Esophagus muscularis mucosa (tissue), 4 donors: ENCODE measurements at regions not wholly inside any gene's neighbourhood (a gene's known extent, or its start where the extent isn't known, plus 50 kb on each side); places are given as distances from the start of the nearest gene placed in this dataset.

Experiments
- DNase-seq: peaks from one replicate; pipeline ENCODE4 v3.0.0-alpha.2; 2017; ENCODE audit errors: extremely low spot score
- H3K27ac ChIP-seq, 4 donors: fragments of 200-600 bp; sonication (generic); replicated peaks in 1 of 4; 1 replicate in 3 of 4; 2 replicates in 1 of 4; pipeline ENCODE4 v1.5.1; 2016 to 2019; ENCODE audit warnings: mild to moderate bottlenecking in 1 of 4
- H3K27me3 ChIP-seq, 4 donors: fragments of 200-600 bp; sonication (generic); one replicate each; pipeline versions ENCODE4 v1.5.1 to v1.6.0; 2016 to 2019
- H3K36me3 ChIP-seq, 4 donors: fragments of 200-600 bp; sonication (generic); one replicate each; pipeline ENCODE4 v1.5.1; 2016 to 2019
- H3K4me1 ChIP-seq, 4 donors: fragments of 200-600 bp; sonication (generic); one replicate each; pipeline ENCODE4 v1.5.1; 2016 to 2019
- H3K4me3 ChIP-seq, 4 donors: fragments of 200-600 bp; sonication (generic); 1 replicate in 2 of 4; 2 replicates in 2 of 4; pipeline ENCODE4 v1.5.1; 2016 to 2019; ENCODE audit warnings: mild to moderate bottlenecking in 4 of 4, moderate library complexity in 1 of 4
- H3K9me3 ChIP-seq, 4 donors: fragments of 200-600 bp; sonication (generic); 1 replicate in 3 of 4; 2 replicates in 1 of 4; pipeline ENCODE4 v1.5.1; 2016 to 2019
- CTCF ChIP-seq, 3 experiments: fragments of 200-600 bp in 2 of 3; fragments of 450-650 bp in 1 of 3; sonication (generic) in 2 of 3; IDR thresholded peaks; one replicate each; pipeline ENCODE4 v1.5.1; 2017 to 2019; ENCODE audit warnings: antibody characterized with exemption in 3 of 3, mild to moderate bottlenecking in 2 of 3, moderate library complexity in 1 of 3
- EP300 ChIP-seq: sonication (generic); formaldehyde crosslinking; IDR thresholded peaks from one replicate; pipeline ENCODE4 v1.6.1; 2017; ENCODE audit warnings: antibody characterized with exemption
- POLR2A ChIP-seq: fragments of 450-650 bp; IDR thresholded peaks from one replicate; pipeline ENCODE4 v1.6.1; 2017; ENCODE audit warnings: antibody characterized with exemption, moderate library complexity, mild to moderate bottlenecking, low read depth
- POLR2AphosphoS5 ChIP-seq, 2 donors: sonication (generic); formaldehyde crosslinking; IDR thresholded peaks; one replicate each; pipeline ENCODE4 v1.6.1; 2017; ENCODE audit warnings: antibody characterized with exemption in 2 of 2
- WGBS: methylation state at CpG from one replicate; pipeline ENCODE4 v1.1.5; 2018; 5-methylcytosine and 5-hydroxymethylcytosine counted together
- intact Hi-C: fragments of 100-400 bp; cut with DNase I; formaldehyde crosslinking; loops from one replicate; pipeline ENCODE4 v1.15.1; 2023

DNA sequence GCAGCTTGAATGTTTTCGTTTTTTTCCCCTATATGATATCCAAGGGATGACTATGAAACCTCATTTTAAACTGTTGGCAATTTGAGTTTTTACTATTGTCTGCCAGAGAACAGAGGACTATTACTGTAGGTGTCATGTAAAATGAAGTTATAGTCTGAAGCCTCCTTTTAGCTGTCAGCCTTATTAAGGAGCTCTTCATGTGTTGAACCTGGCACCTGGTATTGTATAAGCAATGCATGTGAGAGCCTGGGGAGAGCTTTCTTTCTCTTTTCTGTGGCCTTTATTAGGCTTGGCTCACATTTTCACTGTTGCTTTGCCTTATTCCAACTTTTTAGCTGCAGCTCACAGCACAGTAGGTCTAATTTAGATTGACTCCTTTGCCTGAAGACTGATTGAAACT lies 119.1 kb upstream of the FOXP2 start:
- Histone ChIP-seq H3K27ac (no peak overlapping the region), H3K9me3 (no peaks in the 10 kb centered on the region), H3K27me3 (no peaks in the 10 kb centered on the region), H3K4me3 (no peak overlapping the region), H3K4me1 (peaks cover 0 to 12% (median 8%) of the 10 kb centered on the region in 4 donors), H3K36me3 (no peaks in the 10 kb centered on the region)
- DNase-seq = no peak
- TF ChIP-seq EP300 (no peak), POLR2AphosphoS5 (IDR thresholded peaks at IDR 0.05) (no peak), CTCF (IDR thresholded peaks at IDR 0.05) (no peak)
- 77% methylated on average over 1 of the region's 1 CpG for WGBS
- intact Hi-C loops = no loop called here

DNA sequence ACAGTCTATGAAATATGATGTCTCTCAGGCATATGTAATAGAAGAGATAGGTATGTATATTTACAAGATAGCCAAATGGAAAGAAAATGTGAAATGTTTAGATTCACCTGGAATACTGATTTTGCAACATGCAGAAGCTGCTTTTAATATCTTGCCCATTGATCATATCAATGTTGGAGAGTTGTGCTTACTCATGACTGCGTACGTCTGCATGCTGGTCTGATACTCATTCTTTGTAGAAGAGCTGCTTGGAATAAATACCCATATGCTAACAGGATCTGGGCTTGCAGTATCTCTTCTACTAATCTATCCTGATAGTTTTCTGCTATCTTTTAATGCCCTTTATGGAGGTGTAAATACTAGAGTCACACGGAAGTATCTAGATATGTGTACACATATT lies 120.6 kb upstream of the FOXP2 start:
- H3K27me3 ChIP-seq = no peaks in the 10 kb centered on the region
- no peaks in the 10 kb centered on the region for H3K9me3 ChIP-seq
- TF ChIP-seq CTCF (IDR thresholded peaks at IDR 0.05) = no peak
- TF ChIP-seq EP300 = no peak
- TF ChIP-seq POLR2AphosphoS5 (IDR thresholded peaks at IDR 0.05) = no peak
- no peak for TF ChIP-seq POLR2A
- no peak for DNase-seq
- intact Hi-C loops = no loop called here
- peaks cover 0 to 12% (median 8%) of the 10 kb centered on the region in 4 donors for H3K4me1 ChIP-seq
- H3K36me3 ChIP-seq = no peaks in the 10 kb centered on the region
- H3K27ac ChIP-seq = no peak overlapping the region
- H3K4me3 ChIP-seq = no peak overlapping the region
- WGBS = 89% methylated on average over 3 of the region's 3 CpGs

- TF ChIP-seq POLR2A = no peak
- TF ChIP-seq CTCF (IDR thresholded peaks at IDR 0.05) = no peak
- TF ChIP-seq POLR2AphosphoS5 (IDR thresholded peaks at IDR 0.05) = no peak
- TF ChIP-seq EP300 = no peak
- H3K27me3 ChIP-seq = no peaks in the 10 kb centered on the region
- no peak overlapping the region for H3K4me3 ChIP-seq
- no peak for DNase-seq
- H3K9me3 ChIP-seq = no peaks in the 10 kb centered on the region
- intact Hi-C loops = no loop called here
- no peak overlapping the region for H3K27ac ChIP-seq
- peaks cover 0 to 12% (median 8%) of the 10 kb centered on the region in 4 donors for H3K4me1 ChIP-seq
- no peaks in the 10 kb centered on the region for H3K36me3 ChIP-seq
- 83% methylated on average over 1 of the region's 1 CpG for WGBS
Measured at GRCh38 chr7:114293289-114294012, 121.2 kb upstream of the FOXP2 start.

DNA sequence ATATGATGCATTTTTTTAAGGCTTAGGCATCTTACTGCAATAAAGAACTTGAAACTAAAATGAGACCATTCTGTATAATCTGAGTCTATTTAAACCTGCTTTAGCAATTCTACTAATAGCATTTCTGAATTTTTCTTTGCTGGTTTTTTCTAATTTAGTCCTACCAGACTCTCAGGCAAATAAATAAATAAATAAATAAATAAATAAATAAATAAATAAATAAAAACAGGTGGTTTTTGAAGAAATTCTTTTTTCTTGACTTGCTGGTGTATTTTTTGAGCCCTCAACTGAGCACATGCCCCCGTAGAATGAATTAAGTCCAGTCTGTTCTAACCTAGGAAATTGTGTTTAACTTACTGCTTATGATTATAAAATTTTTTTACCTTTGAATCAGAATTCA lies 134.7 kb upstream of the FOXP2 start:
- H3K4me3 ChIP-seq = no peak overlapping the region
- no peak for TF ChIP-seq POLR2A
- TF ChIP-seq EP300 = no peak
- TF ChIP-seq CTCF (IDR thresholded peaks at IDR 0.05) = no peak
- no peak for TF ChIP-seq POLR2AphosphoS5 (IDR thresholded peaks at IDR 0.05)
- no peaks in the 10 kb centered on the region for H3K9me3 ChIP-seq
- H3K36me3 ChIP-seq = no peaks in the 10 kb centered on the region
- H3K27ac ChIP-seq = no peak overlapping the region
- WGBS = 88% methylated on average over 1 of the region's 1 CpG
- intact Hi-C loops = no loop called here
- H3K27me3 ChIP-seq = no peaks in the 10 kb centered on the region
- DNase-seq = no peak
- peaks cover 0 to 7% (median 0%) of the 10 kb centered on the region in 4 donors for H3K4me1 ChIP-seq

DNA sequence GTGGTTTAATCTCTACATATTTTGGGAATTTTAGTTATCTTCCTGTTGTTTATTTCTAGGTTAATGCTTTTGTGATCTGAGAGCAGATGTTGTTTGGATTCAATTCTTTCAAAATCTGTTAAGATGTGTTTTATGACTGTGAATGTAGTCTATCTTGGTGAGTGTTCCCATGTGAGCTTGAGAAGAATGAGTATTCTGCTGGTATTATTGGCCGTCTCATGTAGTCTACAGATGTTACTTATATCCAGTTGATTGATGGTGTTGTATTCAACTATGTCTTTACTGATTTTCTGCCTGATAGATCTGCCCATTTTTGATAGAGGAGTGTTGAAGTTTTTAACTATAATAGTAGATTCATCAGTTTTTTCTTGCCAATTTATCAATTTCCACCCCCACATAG lies 141.4 kb upstream of the FOXP2 start:
- no peak for TF ChIP-seq EP300
- no peak for TF ChIP-seq POLR2AphosphoS5 (IDR thresholded peaks at IDR 0.05)
- TF ChIP-seq POLR2A = no peak
- TF ChIP-seq CTCF (IDR thresholded peaks at IDR 0.05) = no peak
- Histone ChIP-seq H3K36me3 (no peaks in the 10 kb centered on the region), H3K4me1 (peaks cover 0 to 8% (median 3%) of the 10 kb centered on the region in 4 donors), H3K27me3 (no peaks in the 10 kb centered on the region), H3K9me3 (no peaks in the 10 kb centered on the region), H3K27ac (no peak overlapping the region), H3K4me3 (no peak overlapping the region)
- intact Hi-C loops = no loop called here
- DNase-seq = no peak
- WGBS = 81% methylated on average over 1 of the region's 1 CpG
